GM23338 (cell line): ENCODE measurements at regions not wholly inside any gene's neighbourhood (a gene's known extent, or its start where the extent isn't known, plus 50 kb on each side); places are given as distances from the start of the nearest gene placed in this dataset.

Source experiments
- ATAC-seq: fragments of 200-7000 bp; cut with Tn5 transposase; 3 replicates; pipeline ENCODE4 v1.9.1; 2020
- DNase-seq: peaks from one replicate; pipeline ENCODE4 v3.0.0-alpha.2; 2015; ENCODE audit warnings: low spot score
- H2AFZ ChIP-seq: fragments of 200-600 bp; sonication (generic); 2 replicates; pipeline ENCODE4 v1.8.0; 2016; ENCODE audit warnings: antibody characterized with exemption, mild to moderate bottlenecking, moderate library complexity
- H3F3A ChIP-seq: fragments of 200-600 bp; sonication (generic); replicated peaks from 2 replicates; pipeline ENCODE4 v1.8.0; 2017; ENCODE audit warnings: antibody characterized with exemption, mixed run types, low read depth
- H3K27ac ChIP-seq: fragments of 200-600 bp; sonication (generic); 2 replicates; pipeline ENCODE4 v1.6.1; 2016; ENCODE audit warnings: low read depth
- H3K27me3 ChIP-seq: fragments of 200-600 bp; sonication (generic); 2 replicates; pipeline ENCODE4 v1.8.0; 2016; ENCODE audit warnings: mild to moderate bottlenecking, mixed run types, moderate library complexity; ENCODE audit not compliant: insufficient read depth
- H3K36me3 ChIP-seq: fragments of 200-600 bp; sonication (generic); 2 replicates; pipeline ENCODE4 v1.8.0; 2016; ENCODE audit warnings: mild to moderate bottlenecking; ENCODE audit not compliant: insufficient read depth
- H3K4me1 ChIP-seq: fragments of 200-600 bp; sonication (generic); 2 replicates; pipeline ENCODE4 v1.8.0; 2016; ENCODE audit warnings: mild to moderate bottlenecking, moderate library complexity; ENCODE audit not compliant: insufficient read depth
- H3K4me2 ChIP-seq: fragments of 200-600 bp; sonication (generic); 2 replicates; pipeline ENCODE4 v1.7.1; 2017; ENCODE audit warnings: mixed run types
- H3K4me3 ChIP-seq: fragments of 200-600 bp; sonication (generic); 2 replicates; pipeline ENCODE4 v1.6.1; 2016; ENCODE audit warnings: mixed run types
- H3K79me2 ChIP-seq: fragments of 200-600 bp; sonication (generic); replicated peaks from 2 replicates; pipeline ENCODE4 v1.8.0; 2017; ENCODE audit warnings: mild to moderate bottlenecking; ENCODE audit not compliant: insufficient read depth
- H3K9me2 ChIP-seq: fragments of 200-600 bp; sonication (generic); 2 replicates; pipeline ENCODE4 v1.8.0; 2017; ENCODE audit not compliant: insufficient read depth
- H4K20me1 ChIP-seq: fragments of 200-600 bp; sonication (generic); replicated peaks from 2 replicates; pipeline ENCODE4 v1.8.0; 2017; ENCODE audit warnings: mild to moderate bottlenecking; ENCODE audit not compliant: insufficient read depth
- H3K27ac Mint-ChIP-seq: 2 replicates; pipeline ENCODE4 v1.8.0; 2020; ENCODE audit warnings: inconsistent platforms, mild to moderate bottlenecking, moderate library complexity, mixed read lengths
- H3K27me3 Mint-ChIP-seq: 3 replicates; pipeline ENCODE4 v1.8.0; 2022; ENCODE audit warnings: low read depth, mild to moderate bottlenecking, moderate library complexity, mixed read lengths, inconsistent platforms; ENCODE audit not compliant: insufficient read depth, poor library complexity
- H3K36me3 Mint-ChIP-seq: 3 replicates; pipeline ENCODE4 v1.8.0; 2021; ENCODE audit warnings: low read depth, mild to moderate bottlenecking, inconsistent platforms, moderate library complexity, mixed read lengths
- H3K4me1 Mint-ChIP-seq: 3 replicates; pipeline ENCODE4 v1.8.0; 2020; ENCODE audit warnings: mild to moderate bottlenecking, inconsistent platforms, mixed read lengths
- H3K4me3 Mint-ChIP-seq: 3 replicates; pipeline ENCODE4 v1.8.0; 2021; ENCODE audit warnings: moderate library complexity, mild to moderate bottlenecking, inconsistent platforms, mixed read lengths
- H3K9me3 Mint-ChIP-seq: 3 replicates; pipeline ENCODE4 v1.8.0; 2020; ENCODE audit warnings: moderate library complexity, mild to moderate bottlenecking, inconsistent platforms, mixed read lengths
- EZH2 ChIP-seq: fragments of 200-600 bp; sonication (generic); IDR thresholded peaks from one replicate; pipeline ENCODE4 v1.8.0; 2017; ENCODE audit warnings: antibody characterized with exemption, mild to moderate bottlenecking, low read depth; ENCODE audit not compliant: unreplicated experiment
- EZH2phosphoT487 ChIP-seq: fragments of 200-600 bp; sonication (generic); IDR thresholded peaks from one replicate; pipeline ENCODE4 v1.8.1; 2018; ENCODE audit warnings: antibody characterized with exemption; ENCODE audit not compliant: unreplicated experiment
- JUNB ChIP-seq: IDR thresholded peaks from one replicate; pipeline ENCODE4 v1.6.1; 2016; ENCODE audit warnings: antibody characterized with exemption; ENCODE audit not compliant: unreplicated experiment
- NANOG ChIP-seq: IDR thresholded peaks from 2 replicates; pipeline ENCODE4 v1.6.1; 2016; ENCODE audit warnings: antibody characterized with exemption, borderline replicate concordance
- POLR2AphosphoS5 ChIP-seq: IDR thresholded peaks from 2 replicates; pipeline ENCODE4 v1.6.1; 2016; ENCODE audit warnings: antibody characterized with exemption, low read depth
- STAT1 ChIP-seq: IDR thresholded peaks from one replicate; pipeline ENCODE4 v1.6.1; 2016; ENCODE audit warnings: antibody characterized with exemption; ENCODE audit not compliant: unreplicated experiment
- ZNF114 ChIP-seq: fragments of 250-450 bp; sonication (Bioruptor Pico); IDR thresholded peaks from 2 replicates; pipeline ENCODE4 v1.5.0; 2020; ENCODE audit warnings: mild to moderate bottlenecking, moderate library complexity
- ZNF331 ChIP-seq: fragments of 250-450 bp; sonication (Bioruptor Pico); IDR thresholded peaks from 2 replicates; pipeline ENCODE4 v1.5.0; 2020; ENCODE audit warnings: low read depth, mild to moderate bottlenecking, moderate library complexity
- TF ChIP-seq, protein P1 (sequence below), 2 experiments: fragments of 200-600 bp in 1 of 2; sonication (generic) in 1 of 2; conservative IDR thresholded peaks; 2 replicates each; pipeline versions ENCODE4 v1.5.1 to v1.6.1; 2016 to 2017; ENCODE audit warnings: antibody characterized with exemption in 2 of 2, low read depth in 2 of 2, mild to moderate bottlenecking in 2 of 2, moderate library complexity in 1 of 2
- TF ChIP-seq, protein P2 (sequence below): IDR thresholded peaks from 2 replicates; pipeline ENCODE4 v1.6.1; 2016; ENCODE audit warnings: antibody characterized with exemption
- TF ChIP-seq, protein P3 (sequence below): fragments of 250-450 bp; sonication (Bioruptor Pico); IDR thresholded peaks from 2 replicates; pipeline ENCODE4 v1.5.0; 2020; ENCODE audit warnings: mild to moderate bottlenecking, moderate library complexity

DNA sequence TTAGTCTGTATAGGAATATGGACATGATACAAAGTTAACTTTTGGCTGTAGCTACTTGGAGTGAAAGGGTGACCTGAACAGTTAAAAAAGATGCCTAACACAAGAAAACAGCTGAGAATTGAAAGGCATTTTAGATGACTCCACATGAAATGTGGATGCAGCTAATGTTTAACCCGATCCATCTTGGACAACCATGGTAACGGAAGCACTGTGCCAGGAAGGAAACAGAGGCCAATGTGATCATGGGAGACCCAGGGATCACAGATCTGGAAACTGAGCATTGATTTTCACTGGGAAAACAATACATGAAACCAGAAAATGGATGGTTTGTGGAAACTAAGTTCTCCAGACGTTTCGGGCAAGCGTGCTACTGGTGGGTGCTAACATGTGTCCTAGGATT, 669.1 kb downstream of the GALR1 start (continued):
- TF ChIP-seq, protein P1, sequence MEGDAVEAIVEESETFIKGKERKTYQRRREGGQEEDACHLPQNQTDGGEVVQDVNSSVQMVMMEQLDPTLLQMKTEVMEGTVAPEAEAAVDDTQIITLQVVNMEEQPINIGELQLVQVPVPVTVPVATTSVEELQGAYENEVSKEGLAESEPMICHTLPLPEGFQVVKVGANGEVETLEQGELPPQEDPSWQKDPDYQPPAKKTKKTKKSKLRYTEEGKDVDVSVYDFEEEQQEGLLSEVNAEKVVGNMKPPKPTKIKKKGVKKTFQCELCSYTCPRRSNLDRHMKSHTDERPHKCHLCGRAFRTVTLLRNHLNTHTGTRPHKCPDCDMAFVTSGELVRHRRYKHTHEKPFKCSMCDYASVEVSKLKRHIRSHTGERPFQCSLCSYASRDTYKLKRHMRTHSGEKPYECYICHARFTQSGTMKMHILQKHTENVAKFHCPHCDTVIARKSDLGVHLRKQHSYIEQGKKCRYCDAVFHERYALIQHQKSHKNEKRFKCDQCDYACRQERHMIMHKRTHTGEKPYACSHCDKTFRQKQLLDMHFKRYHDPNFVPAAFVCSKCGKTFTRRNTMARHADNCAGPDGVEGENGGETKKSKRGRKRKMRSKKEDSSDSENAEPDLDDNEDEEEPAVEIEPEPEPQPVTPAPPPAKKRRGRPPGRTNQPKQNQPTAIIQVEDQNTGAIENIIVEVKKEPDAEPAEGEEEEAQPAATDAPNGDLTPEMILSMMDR (conservative IDR thresholded peaks at IDR 0.05; ENCODE audit: low read depth in 2 of 2), result no peak
- TF ChIP-seq STAT1 (no peak), EZH2phosphoT487 (no peak)

DNA sequence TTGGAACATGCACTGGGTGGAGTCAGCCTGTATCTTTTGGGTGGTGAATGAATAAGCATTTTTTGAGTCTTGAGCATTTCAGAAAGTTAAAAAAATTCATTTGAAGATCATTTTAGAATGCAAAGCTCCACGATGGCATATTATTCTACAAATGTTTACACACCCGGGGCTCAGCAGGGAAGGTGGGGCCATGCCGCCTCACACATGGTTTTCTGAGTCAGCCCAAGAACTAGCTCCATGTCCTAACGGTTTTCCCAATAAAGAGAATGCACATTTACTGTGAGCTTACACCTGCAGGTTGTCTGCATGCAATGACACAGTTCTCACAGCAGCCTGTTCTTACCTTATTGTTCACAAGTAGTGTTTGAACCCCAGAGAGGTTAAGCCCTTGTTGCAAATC, 670.3 kb downstream of the GALR1 start:
- H3K79me2 ChIP-seq, result no peaks in the 10 kb centered on the region
- no peaks in the 10 kb centered on the region for H3K27me3 Mint-ChIP-seq

More for the DNA sequence above, 670.3 kb downstream of the GALR1 start:
- Histone ChIP-seq H3K4me1 (no peaks in the 10 kb centered on the region), H3K4me3 (no peak overlapping the region), H3K36me3 (peaks cover 3% of the 10 kb centered on the region; the same call in 1 of the 2 replicates), H3K27ac (no peak overlapping the region), H3F3A (no peaks in the 10 kb centered on the region), H4K20me1 (no peaks in the 10 kb centered on the region), H3K4me2 (no peak overlapping the region), H3K27me3 (no peaks in the 10 kb centered on the region), H3K9me2 (no peaks in the 10 kb centered on the region), H2AFZ (no peak overlapping the region)
- DNase-seq, result no peak
- Mint-ChIP-seq H3K4me1 (no peaks in the 10 kb centered on the region), H3K27ac (no peak overlapping the region), H3K9me3 (peaks cover 94% of the 10 kb centered on the region), H3K4me3 (no peak overlapping the region), H3K36me3 (peaks cover 40% of the 10 kb centered on the region)
- ATAC-seq, result no peak
- no peak for TF ChIP-seq EZH2
- no peak for TF ChIP-seq ZNF331 (CRISPR knock-in tag)
- TF ChIP-seq POLR2AphosphoS5, result no peak
- TF ChIP-seq STAT1, result no peak
- TF ChIP-seq, protein P2, sequence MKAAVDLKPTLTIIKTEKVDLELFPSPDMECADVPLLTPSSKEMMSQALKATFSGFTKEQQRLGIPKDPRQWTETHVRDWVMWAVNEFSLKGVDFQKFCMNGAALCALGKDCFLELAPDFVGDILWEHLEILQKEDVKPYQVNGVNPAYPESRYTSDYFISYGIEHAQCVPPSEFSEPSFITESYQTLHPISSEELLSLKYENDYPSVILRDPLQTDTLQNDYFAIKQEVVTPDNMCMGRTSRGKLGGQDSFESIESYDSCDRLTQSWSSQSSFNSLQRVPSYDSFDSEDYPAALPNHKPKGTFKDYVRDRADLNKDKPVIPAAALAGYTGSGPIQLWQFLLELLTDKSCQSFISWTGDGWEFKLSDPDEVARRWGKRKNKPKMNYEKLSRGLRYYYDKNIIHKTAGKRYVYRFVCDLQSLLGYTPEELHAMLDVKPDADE, result no peak
- TF ChIP-seq, protein P3, sequence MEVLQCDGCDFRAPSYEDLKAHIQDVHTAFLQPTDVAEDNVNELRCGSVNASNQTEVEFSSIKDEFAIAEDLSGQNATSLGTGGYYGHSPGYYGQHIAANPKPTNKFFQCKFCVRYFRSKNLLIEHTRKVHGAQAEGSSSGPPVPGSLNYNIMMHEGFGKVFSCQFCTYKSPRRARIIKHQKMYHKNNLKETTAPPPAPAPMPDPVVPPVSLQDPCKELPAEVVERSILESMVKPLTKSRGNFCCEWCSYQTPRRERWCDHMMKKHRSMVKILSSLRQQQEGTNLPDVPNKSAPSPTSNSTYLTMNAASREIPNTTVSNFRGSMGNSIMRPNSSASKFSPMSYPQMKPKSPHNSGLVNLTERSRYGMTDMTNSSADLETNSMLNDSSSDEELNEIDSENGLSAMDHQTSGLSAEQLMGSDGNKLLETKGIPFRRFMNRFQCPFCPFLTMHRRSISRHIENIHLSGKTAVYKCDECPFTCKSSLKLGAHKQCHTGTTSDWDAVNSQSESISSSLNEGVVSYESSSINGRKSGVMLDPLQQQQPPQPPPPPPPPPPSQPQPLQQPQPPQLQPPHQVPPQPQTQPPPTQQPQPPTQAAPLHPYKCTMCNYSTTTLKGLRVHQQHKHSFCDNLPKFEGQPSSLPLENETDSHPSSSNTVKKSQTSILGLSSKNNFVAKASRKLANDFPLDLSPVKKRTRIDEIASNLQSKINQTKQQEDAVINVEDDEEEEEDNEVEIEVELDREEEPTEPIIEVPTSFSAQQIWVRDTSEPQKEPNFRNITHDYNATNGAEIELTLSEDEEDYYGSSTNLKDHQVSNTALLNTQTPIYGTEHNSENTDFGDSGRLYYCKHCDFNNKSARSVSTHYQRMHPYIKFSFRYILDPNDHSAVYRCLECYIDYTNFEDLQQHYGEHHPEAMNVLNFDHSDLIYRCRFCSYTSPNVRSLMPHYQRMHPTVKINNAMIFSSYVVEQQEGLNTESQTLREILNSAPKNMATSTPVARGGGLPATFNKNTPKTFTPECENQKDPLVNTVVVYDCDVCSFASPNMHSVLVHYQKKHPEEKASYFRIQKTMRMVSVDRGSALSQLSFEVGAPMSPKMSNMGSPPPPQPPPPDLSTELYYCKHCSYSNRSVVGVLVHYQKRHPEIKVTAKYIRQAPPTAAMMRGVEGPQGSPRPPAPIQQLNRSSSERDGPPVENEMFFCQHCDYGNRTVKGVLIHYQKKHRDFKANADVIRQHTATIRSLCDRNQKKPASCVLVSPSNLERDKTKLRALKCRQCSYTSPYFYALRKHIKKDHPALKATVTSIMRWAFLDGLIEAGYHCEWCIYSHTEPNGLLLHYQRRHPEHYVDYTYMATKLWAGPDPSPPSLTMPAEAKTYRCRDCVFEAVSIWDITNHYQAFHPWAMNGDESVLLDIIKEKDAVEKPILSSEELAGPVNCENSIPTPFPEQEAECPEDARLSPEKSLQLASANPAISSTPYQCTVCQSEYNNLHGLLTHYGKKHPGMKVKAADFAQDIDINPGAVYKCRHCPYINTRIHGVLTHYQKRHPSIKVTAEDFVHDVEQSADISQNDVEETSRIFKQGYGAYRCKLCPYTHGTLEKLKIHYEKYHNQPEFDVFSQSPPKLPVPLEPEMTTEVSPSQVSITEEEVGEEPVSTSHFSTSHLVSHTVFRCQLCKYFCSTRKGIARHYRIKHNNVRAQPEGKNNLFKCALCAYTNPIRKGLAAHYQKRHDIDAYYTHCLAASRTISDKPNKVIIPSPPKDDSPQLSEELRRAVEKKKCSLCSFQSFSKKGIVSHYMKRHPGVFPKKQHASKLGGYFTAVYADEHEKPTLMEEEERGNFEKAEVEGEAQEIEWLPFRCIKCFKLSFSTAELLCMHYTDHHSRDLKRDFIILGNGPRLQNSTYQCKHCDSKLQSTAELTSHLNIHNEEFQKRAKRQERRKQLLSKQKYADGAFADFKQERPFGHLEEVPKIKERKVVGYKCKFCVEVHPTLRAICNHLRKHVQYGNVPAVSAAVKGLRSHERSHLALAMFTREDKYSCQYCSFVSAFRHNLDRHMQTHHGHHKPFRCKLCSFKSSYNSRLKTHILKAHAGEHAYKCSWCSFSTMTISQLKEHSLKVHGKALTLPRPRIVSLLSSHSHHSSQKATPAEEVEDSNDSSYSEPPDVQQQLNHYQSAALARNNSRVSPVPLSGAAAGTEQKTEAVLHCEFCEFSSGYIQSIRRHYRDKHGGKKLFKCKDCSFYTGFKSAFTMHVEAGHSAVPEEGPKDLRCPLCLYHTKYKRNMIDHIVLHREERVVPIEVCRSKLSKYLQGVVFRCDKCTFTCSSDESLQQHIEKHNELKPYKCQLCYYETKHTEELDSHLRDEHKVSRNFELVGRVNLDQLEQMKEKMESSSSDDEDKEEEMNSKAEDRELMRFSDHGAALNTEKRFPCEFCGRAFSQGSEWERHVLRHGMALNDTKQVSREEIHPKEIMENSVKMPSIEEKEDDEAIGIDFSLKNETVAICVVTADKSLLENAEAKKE (CRISPR knock-in tag), result no peak
- TF ChIP-seq, protein P1 (conservative IDR thresholded peaks at IDR 0.05; ENCODE audit: low read depth in 2 of 2), result no peak
- TF ChIP-seq ZNF114 (CRISPR knock-in tag), result no peak
- TF ChIP-seq JUNB, result no peak
- TF ChIP-seq NANOG, result no peak
